H9 (cell line): ENCODE measurements at regions not wholly inside any gene's neighbourhood (a gene's known extent, or its start where the extent isn't known, plus 50 kb on each side); places are given as distances from the start of the nearest gene placed in this dataset.

Experiments used
- DNase-seq: peaks from one replicate; pipeline ENCODE4 v3.0.0-alpha.2; 2017
- H2AFZ ChIP-seq: one replicate; pipeline ENCODE4 v1.6.1; 2013; ENCODE audit warnings: mild to moderate bottlenecking, low read length, control low read depth, moderate library complexity
- H2AK5ac ChIP-seq: 2 replicates; pipeline ENCODE4 v1.6.1; 2013; ENCODE audit warnings: low read length, control low read depth, mixed read lengths; ENCODE audit not compliant: insufficient read length
- H2BK120ac ChIP-seq: one replicate; pipeline ENCODE4 v1.6.1; 2013; ENCODE audit warnings: low read depth, mild to moderate bottlenecking, low read length, control low read depth, inconsistent platforms; ENCODE audit not compliant: poor library complexity, severe bottlenecking
- H2BK12ac ChIP-seq: 2 replicates; pipeline ENCODE4 v1.6.1; 2013; ENCODE audit warnings: low read length, control low read depth, mixed read lengths, low read depth; ENCODE audit not compliant: insufficient read length
- H2BK15ac ChIP-seq: 2 replicates; pipeline ENCODE4 v1.6.1; 2013; ENCODE audit warnings: low read depth, low read length, control low read depth
- H2BK20ac ChIP-seq: one replicate; pipeline ENCODE4 v1.6.1; 2013; ENCODE audit warnings: low read depth, mild to moderate bottlenecking, low read length, control low read depth, inconsistent platforms; ENCODE audit not compliant: poor library complexity, severe bottlenecking
- H2BK5ac ChIP-seq: 2 replicates; pipeline ENCODE4 v1.6.1; 2013; ENCODE audit warnings: low read length, control low read depth, mixed read lengths; ENCODE audit not compliant: insufficient read length
- H3K14ac ChIP-seq: 2 replicates; pipeline ENCODE4 v1.6.1; 2013; ENCODE audit warnings: low read length, control low read depth; ENCODE audit not compliant: insufficient read depth
- H3K18ac ChIP-seq: 2 replicates; pipeline ENCODE4 v1.6.1; 2013; ENCODE audit warnings: low read depth, mild to moderate bottlenecking, mixed read lengths, low read length, control low read depth; ENCODE audit not compliant: insufficient read length
- H3K23ac ChIP-seq: 2 replicates; pipeline ENCODE4 v1.6.1; 2013; ENCODE audit warnings: low read length, control low read depth, mixed read lengths, low read depth; ENCODE audit not compliant: insufficient read length
- H3K23me2 ChIP-seq: 2 replicates; pipeline ENCODE4 v1.6.1; 2013; ENCODE audit warnings: low read depth, mild to moderate bottlenecking, mixed read lengths, low read length, control low read depth; ENCODE audit not compliant: insufficient read length, poor library complexity, severe bottlenecking
- H3K27ac ChIP-seq: 2 replicates; pipeline ENCODE4 v1.5.1; 2013; ENCODE audit warnings: low read length, control low read depth, mixed read lengths, low read depth; ENCODE audit not compliant: insufficient read length
- H3K27me3 ChIP-seq: 2 replicates; pipeline ENCODE4 v1.6.1; 2013; ENCODE audit warnings: low read length, control low read depth, inconsistent platforms; ENCODE audit not compliant: insufficient read depth
- H3K4ac ChIP-seq: 2 replicates; pipeline ENCODE4 v1.6.1; 2013; ENCODE audit warnings: low read depth, mild to moderate bottlenecking, control low read depth, inconsistent platforms, low read length, moderate library complexity
- H3K4me1 ChIP-seq: 2 replicates; pipeline ENCODE4 v1.6.1; 2013; ENCODE audit warnings: low read length, control low read depth, inconsistent platforms; ENCODE audit not compliant: insufficient read depth
- H3K4me2 ChIP-seq: 2 replicates; pipeline ENCODE4 v1.6.1; 2013; ENCODE audit warnings: low read length, control low read depth, mixed read lengths; ENCODE audit not compliant: insufficient read length, insufficient read depth
- H3K56ac ChIP-seq: 2 replicates; pipeline ENCODE4 v1.6.1; 2013; ENCODE audit warnings: low read depth, mild to moderate bottlenecking, mixed read lengths, low read length, control low read depth; ENCODE audit not compliant: insufficient read length
- H3K79me1 ChIP-seq: 2 replicates; pipeline ENCODE4 v1.6.1; 2013; ENCODE audit warnings: low read depth, mild to moderate bottlenecking, moderate library complexity, low read length, control low read depth, inconsistent platforms; ENCODE audit not compliant: insufficient read depth, poor library complexity, severe bottlenecking
- H3K79me2 ChIP-seq: 2 replicates; pipeline ENCODE4 v1.6.1; 2013; ENCODE audit warnings: low read length, control low read depth, inconsistent platforms; ENCODE audit not compliant: insufficient read depth
- H3K9ac ChIP-seq: 2 replicates; pipeline ENCODE4 v1.6.1; 2013; ENCODE audit warnings: low read length, control low read depth, mixed read lengths; ENCODE audit not compliant: insufficient read length; ENCODE audit errors: extremely low read depth
- H3K9me3 ChIP-seq: one replicate; pipeline ENCODE4 v1.6.1; 2013; ENCODE audit warnings: low read depth, low read length, inconsistent platforms; ENCODE audit not compliant: control insufficient read depth
- H3T11ph ChIP-seq: one replicate; pipeline ENCODE4 v1.6.1; 2013; ENCODE audit warnings: mild to moderate bottlenecking, low read length, control low read depth, inconsistent platforms
- H4K20me1 ChIP-seq: one replicate; pipeline ENCODE4 v1.6.1; 2013; ENCODE audit not compliant: control insufficient read depth, insufficient read length, insufficient read depth
- H4K5ac ChIP-seq: 2 replicates; pipeline ENCODE4 v1.6.1; 2013; ENCODE audit warnings: low read depth, mild to moderate bottlenecking, mixed read lengths, low read length, control low read depth; ENCODE audit not compliant: insufficient read length
- H4K8ac ChIP-seq: replicated peaks from 2 replicates; pipeline ENCODE4 v1.6.1; 2013; ENCODE audit warnings: low read length, control low read depth, mixed read lengths, low read depth; ENCODE audit not compliant: insufficient read length
- H4K91ac ChIP-seq: 2 replicates; pipeline ENCODE4 v1.6.1; 2013; ENCODE audit warnings: low read depth, mild to moderate bottlenecking, moderate library complexity, mixed read lengths, low read length, control low read depth; ENCODE audit not compliant: insufficient read length
- H3K27ac Mint-ChIP-seq, 3 experiments: 2 replicates in 2 of 3; 3 replicates in 1 of 3; pipeline ENCODE4 v1.8.0; 2020 to 2021; ENCODE audit warnings: mixed read lengths in 3 of 3, mild to moderate bottlenecking in 1 of 3, moderate library complexity in 1 of 3
- H3K27me3 Mint-ChIP-seq: 2 replicates; pipeline ENCODE4 v1.8.0; 2021; ENCODE audit warnings: low read depth, mild to moderate bottlenecking, moderate library complexity, mixed read lengths
- H3K36me3 Mint-ChIP-seq, 3 experiments: 2 replicates in 2 of 3; 3 replicates in 1 of 3; pipeline ENCODE4 v1.8.0; 2020 to 2021; ENCODE audit warnings: low read depth in 3 of 3, mixed read lengths in 3 of 3; ENCODE audit not compliant: insufficient read depth in 1 of 3
- H3K4me1 Mint-ChIP-seq, 2 experiments: 2 replicates each; pipeline ENCODE4 v1.8.0; 2020; ENCODE audit warnings: mixed read lengths in 2 of 2
- H3K4me3 Mint-ChIP-seq, 2 experiments: 2 replicates in 1 of 2; 3 replicates in 1 of 2; pipeline ENCODE4 v1.8.0; 2020 to 2021; ENCODE audit warnings: mild to moderate bottlenecking in 2 of 2, mixed read lengths in 2 of 2, moderate library complexity in 1 of 2
- H3K9me3 Mint-ChIP-seq, 2 experiments: 2 replicates in 1 of 2; 3 replicates in 1 of 2; pipeline ENCODE4 v1.8.0; 2020; ENCODE audit warnings: mild to moderate bottlenecking in 2 of 2, mixed read lengths in 2 of 2, moderate library complexity in 1 of 2
- WGBS: extraction: QIAGEN DNeasy Blood & Tissue Kit; methylation state at CpG from one replicate; pipeline ENCODE4 v1.1.7; 2013; ENCODE audit warnings: missing lambda C conversion rate, low lambda C conversion rate, mixed read lengths; ENCODE audit not compliant: insufficient read length; ENCODE audit errors: extremely low coverage; 5-methylcytosine and 5-hydroxymethylcytosine counted together
- TF ChIP-seq, protein P1 (sequence below): fragments of 200-600 bp; sonication (generic); conservative IDR thresholded peaks from 3 replicates; pipeline ENCODE4 v1.8.0; 2021; ENCODE audit warnings: antibody characterized with exemption, mild to moderate bottlenecking

DNA sequence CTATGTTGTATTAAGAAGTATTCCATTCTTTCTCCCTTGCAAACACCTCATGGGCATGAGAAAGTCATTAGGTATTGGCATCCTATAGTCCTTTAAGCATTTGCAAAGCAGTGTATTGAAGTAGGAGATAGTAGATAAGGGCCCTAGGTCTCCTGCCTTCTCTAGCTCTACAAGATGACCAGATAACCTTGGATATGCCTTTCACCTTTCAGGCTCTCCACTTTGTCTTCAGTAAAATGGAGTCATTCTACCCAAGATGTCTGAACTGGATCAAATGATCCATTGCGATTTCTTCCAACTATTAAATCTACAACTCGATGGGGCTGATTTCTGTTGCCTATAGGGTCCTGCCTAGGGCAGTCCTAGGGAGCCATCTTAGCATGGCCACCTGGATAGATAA, 132.1 kb upstream of the BTG1 start:
- H3K9me3 Mint-ChIP-seq = no peaks in the 10 kb centered on the region
- Histone ChIP-seq H3K27me3 (no peaks in the 10 kb centered on the region), H2BK15ac (no peak overlapping the region), H3K79me2 (no peaks in the 10 kb centered on the region), H3K4ac (no peak overlapping the region), H2AK5ac (no peak overlapping the region), H2BK120ac (no peak overlapping the region), H3K4me2 (no peak overlapping the region), H2BK12ac (no peak overlapping the region), H3K9ac (no peak overlapping the region), H3K23me2 (no peaks in the 10 kb centered on the region), H2AFZ (no peak overlapping the region), H3K27ac (no peak overlapping the region), H2BK20ac (no peak overlapping the region), H4K5ac (no peak overlapping the region), H2BK5ac (no peak overlapping the region), H4K91ac (no peak overlapping the region), H3K23ac (no peak overlapping the region), H3K4me1 (no peaks in the 10 kb centered on the region), H3K56ac (no peak overlapping the region), H3K9me3 (no peaks in the 10 kb centered on the region), H3K14ac (no peak overlapping the region), H3T11ph (no peak overlapping the region), H4K20me1 (no peaks in the 10 kb centered on the region), H3K18ac (no peak overlapping the region), H4K8ac (no peak overlapping the region), H3K79me1 (no peaks in the 10 kb centered on the region)
- TF ChIP-seq, protein P1, sequence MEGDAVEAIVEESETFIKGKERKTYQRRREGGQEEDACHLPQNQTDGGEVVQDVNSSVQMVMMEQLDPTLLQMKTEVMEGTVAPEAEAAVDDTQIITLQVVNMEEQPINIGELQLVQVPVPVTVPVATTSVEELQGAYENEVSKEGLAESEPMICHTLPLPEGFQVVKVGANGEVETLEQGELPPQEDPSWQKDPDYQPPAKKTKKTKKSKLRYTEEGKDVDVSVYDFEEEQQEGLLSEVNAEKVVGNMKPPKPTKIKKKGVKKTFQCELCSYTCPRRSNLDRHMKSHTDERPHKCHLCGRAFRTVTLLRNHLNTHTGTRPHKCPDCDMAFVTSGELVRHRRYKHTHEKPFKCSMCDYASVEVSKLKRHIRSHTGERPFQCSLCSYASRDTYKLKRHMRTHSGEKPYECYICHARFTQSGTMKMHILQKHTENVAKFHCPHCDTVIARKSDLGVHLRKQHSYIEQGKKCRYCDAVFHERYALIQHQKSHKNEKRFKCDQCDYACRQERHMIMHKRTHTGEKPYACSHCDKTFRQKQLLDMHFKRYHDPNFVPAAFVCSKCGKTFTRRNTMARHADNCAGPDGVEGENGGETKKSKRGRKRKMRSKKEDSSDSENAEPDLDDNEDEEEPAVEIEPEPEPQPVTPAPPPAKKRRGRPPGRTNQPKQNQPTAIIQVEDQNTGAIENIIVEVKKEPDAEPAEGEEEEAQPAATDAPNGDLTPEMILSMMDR = no peak
- no peak overlapping the region for H3K4me3 Mint-ChIP-seq
- no peaks in the 10 kb centered on the region for H3K27me3 Mint-ChIP-seq
- H3K36me3 Mint-ChIP-seq = no peaks in the 10 kb centered on the region
- no CpG with 5 or more reads among the region's 2 CpGs for WGBS
- peaks cover 3 to 4% of the 10 kb centered on the region in 2 experiments; a peak in 3 of 4 replicates for H3K4me1 Mint-ChIP-seq
- no peak overlapping the region for H3K27ac Mint-ChIP-seq
- DNase-seq = no peak
